ENCODE measurements at regions not wholly inside any gene's neighbourhood (a gene's known extent, or its start where the extent isn't known, plus 50 kb on each side); places are given as distances from the start of the nearest gene placed in this dataset.

DNA sequence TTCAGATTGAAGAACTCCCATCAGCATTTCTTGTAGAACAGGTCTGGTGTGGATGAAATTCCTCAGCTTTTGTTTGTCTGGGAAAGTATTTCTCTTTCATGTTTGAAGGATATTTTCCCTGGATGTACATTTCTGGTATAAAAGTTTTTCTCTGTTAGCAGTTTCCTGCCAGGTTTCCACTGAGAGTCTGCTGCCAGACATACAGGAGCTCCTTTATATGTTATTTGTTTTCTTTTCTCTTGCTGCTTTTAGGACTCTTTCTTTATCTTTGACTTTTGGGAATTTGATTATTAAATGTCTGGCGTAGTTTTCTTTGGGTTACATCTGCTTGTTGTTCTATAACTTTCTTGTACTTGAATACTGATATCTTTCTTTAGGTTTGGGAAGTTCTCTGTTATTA, 486.5 kb downstream of the ARAP2 start:
- CTCF ChIA-PET = no interaction called here
- Histone ChIP-seq H3K27me3 (ENCODE audit: insufficient read depth, low read length) (no peaks in the 10 kb centered on the region), H3K4me1 (ENCODE audit: control insufficient read depth in 1 of 2, insufficient read depth in 2 of 2, low read length in 2 of 2) (no peaks in the 10 kb centered on the region), H3K36me3 (ENCODE audit: control insufficient read depth in 1 of 2, insufficient read depth in 2 of 2, low read length in 2 of 2) (no peaks in the 10 kb centered on the region), H3K9ac (ENCODE audit: low read length) (no peak overlapping the region), H3K4me2 (ENCODE audit: low read length) (no peak overlapping the region), H2AFZ (ENCODE audit: low read depth, low read length, poor library complexity, severe bottlenecking) (no peak overlapping the region), H3K27ac (ENCODE audit: low read depth, low read length) (no peak overlapping the region), H3K9me3 (ENCODE audit: control insufficient read depth in 1 of 2, insufficient read depth in 1 of 2, low read depth in 1 of 2, low read length in 2 of 2) (no peaks in the 10 kb centered on the region), H3K9me2 (ENCODE audit: insufficient read depth) (no peaks in the 10 kb centered on the region), H3K4me3 (replicated peaks in 1 of 2; ENCODE audit: low read depth in 1 of 2, low read length in 2 of 2) (no peak overlapping the region), H3K79me2 (ENCODE audit: insufficient read depth, low read length) (no peaks in the 10 kb centered on the region), H4K20me1 (ENCODE audit: insufficient read depth) (no peaks in the 10 kb centered on the region)
- no peak for ATAC-seq
- intact Hi-C loops (cut with micrococcal nuclease) = no loop called here
- TF ChIP-seq EZH2 (IDR thresholded peaks at IDR 0.05) = no peak
- TF ChIP-seq CEBPB (IDR thresholded peaks at IDR 0.05; ENCODE audit: low read depth) = no peak
- TF ChIP-seq REST (IDR thresholded peaks at IDR 0.05; ENCODE audit: low read depth) = no peak
- no peak for TF ChIP-seq MAX (IDR thresholded peaks at IDR 0.05)
- no peak for TF ChIP-seq EGR1 (IDR thresholded peaks at IDR 0.05; ENCODE audit: low read depth)
- TF ChIP-seq ATF3 (IDR thresholded peaks at IDR 0.05) = no peak
- TF ChIP-seq SIN3A (IDR thresholded peaks at IDR 0.05; ENCODE audit: low read depth) = no peak
- no peak for TF ChIP-seq EZH2phosphoT487 (IDR thresholded peaks at IDR 0.05; ENCODE audit: borderline replicate concordance)
- TF ChIP-seq ELF1 (IDR thresholded peaks at IDR 0.05; ENCODE audit: borderline replicate concordance, low read depth) = no peak
- TF ChIP-seq ZNF274 (IDR thresholded peaks at IDR 0.05; ENCODE audit: low read depth, low read length) = no peak
- no peak for TF ChIP-seq ZBTB33 (IDR thresholded peaks at IDR 0.05; ENCODE audit: extremely low read depth, insufficient replicate concordance, low read length)
- TF ChIP-seq TCF7L2 (IDR thresholded peaks at IDR 0.05; ENCODE audit: borderline replicate concordance, extremely low read depth, insufficient read depth, insufficient read length) = no peak
- TF ChIP-seq FOSL1 (IDR thresholded peaks at IDR 0.05; ENCODE audit: low read depth) = no peak
- no peak for TF ChIP-seq POLR2A (IDR thresholded peaks at IDR 0.05; ENCODE audit: borderline replicate concordance, extremely low read depth, insufficient read depth, insufficient read length)
- TF ChIP-seq SP1 (IDR thresholded peaks at IDR 0.05; ENCODE audit: low read depth) = no peak
- TF ChIP-seq ZFX (IDR thresholded peaks at IDR 0.05) = no peak
- RAD21 ChIA-PET (ENCODE audit: low non-redundant PET in 1 of 2, low total read pairs in 2 of 2, uncharacterized antibody in 2 of 2, unreplicated experiment in 2 of 2) = no interaction called here
- BruUV-seq (replicated peaks) = no TSS peak
- no peak for DNase-seq (ENCODE audit: low read depth, low spot score)
- POLR2A ChIA-PET = no interaction called here

All from HCT116 (cell line).